OCI-LY3 (cell line): ENCODE measurements at regions not wholly inside any gene's neighbourhood (a gene's known extent, or its start where the extent isn't known, plus 50 kb on each side); places are given as distances from the start of the nearest gene placed in this dataset.

Source experiments
- CTCF ChIP-seq: fragments of 200-600, 300-600 bp; sonication (generic); IDR thresholded peaks from 2 replicates; pipeline ENCODE4 v1.5.1; 2014; ENCODE audit warnings: antibody characterized with exemption, low read length, low read depth
- EZH2phosphoT487 ChIP-seq: fragments of 200-600 bp; shearing (Covaris generic); IDR thresholded peaks from 2 replicates; pipeline ENCODE4 v1.6.1; 2018; ENCODE audit warnings: antibody characterized with exemption, mixed run types, low read depth

DNA sequence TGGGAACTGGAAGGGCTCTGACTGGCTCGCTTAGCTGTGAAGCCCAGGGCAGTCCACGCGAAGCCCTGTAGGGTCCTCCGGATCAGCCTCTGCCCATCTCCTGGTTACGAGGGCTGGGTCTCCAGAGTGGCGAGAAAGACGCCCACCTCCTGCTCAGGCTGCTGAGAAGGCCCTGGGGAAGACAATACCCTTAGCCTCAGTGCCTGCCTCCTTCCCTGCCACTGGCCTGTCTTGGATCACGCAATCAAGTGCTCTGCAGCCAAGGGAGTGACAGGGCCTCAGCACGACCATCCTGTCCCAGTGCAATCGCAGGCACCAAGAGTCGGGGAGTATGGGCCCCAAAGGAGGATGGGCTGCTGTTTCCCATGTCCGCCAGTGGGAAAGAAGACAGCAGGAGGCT is 165.7 kb upstream of the GLI2 start:
- TF ChIP-seq CTCF (no peak), EZH2phosphoT487 (no peak)
